Parathyroid adenoma (tissue), 2 donors: ENCODE measurements at regions not wholly inside any gene's neighbourhood (a gene's known extent, or its start where the extent isn't known, plus 50 kb on each side); places are given as distances from the start of the nearest gene placed in this dataset.

ENCODE experiments used
- H2AFZ ChIP-seq: fragments of 300-600 bp; sonication (generic); one replicate; pipeline ENCODE4 v1.7.0; 2017; ENCODE audit warnings: antibody characterized with exemption, mild to moderate bottlenecking
- H3K27ac ChIP-seq: fragments of 300-600 bp; sonication (generic); one replicate; pipeline ENCODE4 v1.7.0; 2017
- H3K27me3 ChIP-seq: fragments of 300-600 bp; sonication (generic); one replicate; pipeline ENCODE4 v1.7.0; 2017; ENCODE audit warnings: low read length; ENCODE audit not compliant: control insufficient read depth, insufficient read depth
- H3K36me3 ChIP-seq: fragments of 300-600 bp; sonication (generic); one replicate; pipeline ENCODE4 v1.7.0; 2017; ENCODE audit warnings: low read length; ENCODE audit not compliant: control insufficient read depth, insufficient read depth
- H3K4me1 ChIP-seq: fragments of 300-600 bp; sonication (generic); one replicate; pipeline ENCODE4 v1.7.0; 2017; ENCODE audit warnings: control low read depth
- H3K4me2 ChIP-seq: fragments of 300-600 bp; sonication (generic); one replicate; pipeline ENCODE4 v1.7.0; 2017; ENCODE audit warnings: low read length
- H3K4me3 ChIP-seq: fragments of 300-600 bp; sonication (generic); one replicate; pipeline ENCODE4 v1.7.0; 2017; ENCODE audit warnings: low read depth, low read length
- H3K79me2 ChIP-seq: fragments of 300-600 bp; sonication (generic); one replicate; pipeline ENCODE4 v1.7.0; 2017; ENCODE audit warnings: control low read depth
- H3K9ac ChIP-seq: fragments of 300-600 bp; sonication (generic); one replicate; pipeline ENCODE4 v1.7.0; 2017; ENCODE audit warnings: mild to moderate bottlenecking
- H3K9me3 ChIP-seq: fragments of 300-600 bp; sonication (generic); one replicate; pipeline ENCODE4 v1.7.0; 2017; ENCODE audit warnings: low read length; ENCODE audit not compliant: control insufficient read depth
- TF ChIP-seq, protein P1 (sequence below): fragments of 300-600 bp; sonication (generic); IDR thresholded peaks from one replicate; pipeline ENCODE4 v1.7.0; 2017; ENCODE audit warnings: antibody characterized with exemption, mild to moderate bottlenecking
- donor health status: primary hyperparathyroidism.

DNA sequence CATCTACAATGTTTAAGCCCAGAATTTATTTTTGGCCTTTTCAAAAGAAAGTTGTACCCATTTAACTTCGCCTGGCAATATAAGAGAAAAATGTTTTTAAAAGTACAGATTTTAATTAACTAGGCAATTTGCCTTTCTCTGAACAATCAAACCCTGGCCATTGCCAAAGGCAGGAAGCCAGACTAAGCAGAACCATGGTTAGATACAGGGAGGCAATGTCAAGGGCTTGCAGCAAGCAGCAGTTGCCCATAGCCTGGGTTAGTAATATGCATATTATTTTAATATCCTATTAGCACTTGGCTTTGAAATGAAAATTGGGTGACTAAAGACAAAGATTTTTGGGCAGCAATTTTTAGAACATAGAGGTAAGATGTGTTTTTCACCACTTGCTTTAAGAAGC, 51.1 kb upstream of the FRMD6 start:
- Histone ChIP-seq H3K36me3 (no peaks in the 10 kb centered on the region), H3K79me2 (no peaks in the 10 kb centered on the region), H3K27me3 (no peaks in the 10 kb centered on the region), H3K27ac (no peak overlapping the region), H3K9me3 (no peaks in the 10 kb centered on the region), H3K4me3 (no peak overlapping the region), H2AFZ (no peak overlapping the region), H3K9ac (no peak overlapping the region), H3K4me2 (no peak overlapping the region), H3K4me1 (no peaks in the 10 kb centered on the region)
- TF ChIP-seq, protein P1, sequence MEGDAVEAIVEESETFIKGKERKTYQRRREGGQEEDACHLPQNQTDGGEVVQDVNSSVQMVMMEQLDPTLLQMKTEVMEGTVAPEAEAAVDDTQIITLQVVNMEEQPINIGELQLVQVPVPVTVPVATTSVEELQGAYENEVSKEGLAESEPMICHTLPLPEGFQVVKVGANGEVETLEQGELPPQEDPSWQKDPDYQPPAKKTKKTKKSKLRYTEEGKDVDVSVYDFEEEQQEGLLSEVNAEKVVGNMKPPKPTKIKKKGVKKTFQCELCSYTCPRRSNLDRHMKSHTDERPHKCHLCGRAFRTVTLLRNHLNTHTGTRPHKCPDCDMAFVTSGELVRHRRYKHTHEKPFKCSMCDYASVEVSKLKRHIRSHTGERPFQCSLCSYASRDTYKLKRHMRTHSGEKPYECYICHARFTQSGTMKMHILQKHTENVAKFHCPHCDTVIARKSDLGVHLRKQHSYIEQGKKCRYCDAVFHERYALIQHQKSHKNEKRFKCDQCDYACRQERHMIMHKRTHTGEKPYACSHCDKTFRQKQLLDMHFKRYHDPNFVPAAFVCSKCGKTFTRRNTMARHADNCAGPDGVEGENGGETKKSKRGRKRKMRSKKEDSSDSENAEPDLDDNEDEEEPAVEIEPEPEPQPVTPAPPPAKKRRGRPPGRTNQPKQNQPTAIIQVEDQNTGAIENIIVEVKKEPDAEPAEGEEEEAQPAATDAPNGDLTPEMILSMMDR, result no peak
